GM23338 (cell line): ENCODE measurements at regions not wholly inside any gene's neighbourhood (a gene's known extent, or its start where the extent isn't known, plus 50 kb on each side); places are given as distances from the start of the nearest gene placed in this dataset.
"Not testable (repeated sequence)": the region's sequence is repeated elsewhere in the genome, so short reads cannot be mapped to it uniquely, and the experiment has no call there.

Experiments
- ATAC-seq: fragments of 200-7000 bp; cut with Tn5 transposase; 3 replicates; pipeline ENCODE4 v1.9.1; 2020
- DNase-seq: peaks from one replicate; pipeline ENCODE4 v3.0.0-alpha.2; 2015; ENCODE audit warnings: low spot score
- H2AFZ ChIP-seq: fragments of 200-600 bp; sonication (generic); 2 replicates; pipeline ENCODE4 v1.8.0; 2016; ENCODE audit warnings: antibody characterized with exemption, mild to moderate bottlenecking, moderate library complexity
- H3F3A ChIP-seq: fragments of 200-600 bp; sonication (generic); replicated peaks from 2 replicates; pipeline ENCODE4 v1.8.0; 2017; ENCODE audit warnings: antibody characterized with exemption, mixed run types, low read depth
- H3K27ac ChIP-seq: fragments of 200-600 bp; sonication (generic); 2 replicates; pipeline ENCODE4 v1.6.1; 2016; ENCODE audit warnings: low read depth
- H3K27me3 ChIP-seq: fragments of 200-600 bp; sonication (generic); 2 replicates; pipeline ENCODE4 v1.8.0; 2016; ENCODE audit warnings: mild to moderate bottlenecking, mixed run types, moderate library complexity; ENCODE audit not compliant: insufficient read depth
- H3K36me3 ChIP-seq: fragments of 200-600 bp; sonication (generic); 2 replicates; pipeline ENCODE4 v1.8.0; 2016; ENCODE audit warnings: mild to moderate bottlenecking; ENCODE audit not compliant: insufficient read depth
- H3K4me1 ChIP-seq: fragments of 200-600 bp; sonication (generic); 2 replicates; pipeline ENCODE4 v1.8.0; 2016; ENCODE audit warnings: mild to moderate bottlenecking, moderate library complexity; ENCODE audit not compliant: insufficient read depth
- H3K4me2 ChIP-seq: fragments of 200-600 bp; sonication (generic); 2 replicates; pipeline ENCODE4 v1.7.1; 2017; ENCODE audit warnings: mixed run types
- H3K4me3 ChIP-seq: fragments of 200-600 bp; sonication (generic); 2 replicates; pipeline ENCODE4 v1.6.1; 2016; ENCODE audit warnings: mixed run types
- H3K79me2 ChIP-seq: fragments of 200-600 bp; sonication (generic); replicated peaks from 2 replicates; pipeline ENCODE4 v1.8.0; 2017; ENCODE audit warnings: mild to moderate bottlenecking; ENCODE audit not compliant: insufficient read depth
- H3K9me2 ChIP-seq: fragments of 200-600 bp; sonication (generic); 2 replicates; pipeline ENCODE4 v1.8.0; 2017; ENCODE audit not compliant: insufficient read depth
- H4K20me1 ChIP-seq: fragments of 200-600 bp; sonication (generic); replicated peaks from 2 replicates; pipeline ENCODE4 v1.8.0; 2017; ENCODE audit warnings: mild to moderate bottlenecking; ENCODE audit not compliant: insufficient read depth
- H3K27ac Mint-ChIP-seq: 2 replicates; pipeline ENCODE4 v1.8.0; 2020; ENCODE audit warnings: inconsistent platforms, mild to moderate bottlenecking, moderate library complexity, mixed read lengths
- H3K27me3 Mint-ChIP-seq: 3 replicates; pipeline ENCODE4 v1.8.0; 2022; ENCODE audit warnings: low read depth, mild to moderate bottlenecking, moderate library complexity, mixed read lengths, inconsistent platforms; ENCODE audit not compliant: insufficient read depth, poor library complexity
- H3K36me3 Mint-ChIP-seq: 3 replicates; pipeline ENCODE4 v1.8.0; 2021; ENCODE audit warnings: low read depth, mild to moderate bottlenecking, inconsistent platforms, moderate library complexity, mixed read lengths
- H3K4me1 Mint-ChIP-seq: 3 replicates; pipeline ENCODE4 v1.8.0; 2020; ENCODE audit warnings: mild to moderate bottlenecking, inconsistent platforms, mixed read lengths
- H3K4me3 Mint-ChIP-seq: 3 replicates; pipeline ENCODE4 v1.8.0; 2021; ENCODE audit warnings: moderate library complexity, mild to moderate bottlenecking, inconsistent platforms, mixed read lengths
- H3K9me3 Mint-ChIP-seq: 3 replicates; pipeline ENCODE4 v1.8.0; 2020; ENCODE audit warnings: moderate library complexity, mild to moderate bottlenecking, inconsistent platforms, mixed read lengths
- EZH2phosphoT487 ChIP-seq: fragments of 200-600 bp; sonication (generic); IDR thresholded peaks from one replicate; pipeline ENCODE4 v1.8.1; 2018; ENCODE audit warnings: antibody characterized with exemption; ENCODE audit not compliant: unreplicated experiment
- NANOG ChIP-seq: IDR thresholded peaks from 2 replicates; pipeline ENCODE4 v1.6.1; 2016; ENCODE audit warnings: antibody characterized with exemption, borderline replicate concordance
- POLR2AphosphoS5 ChIP-seq: IDR thresholded peaks from 2 replicates; pipeline ENCODE4 v1.6.1; 2016; ENCODE audit warnings: antibody characterized with exemption, low read depth
- TF ChIP-seq, protein P1 (sequence below): fragments of 250-450 bp; sonication (Bioruptor Pico); IDR thresholded peaks from 2 replicates; pipeline ENCODE4 v1.5.0; 2020; ENCODE audit warnings: mild to moderate bottlenecking, moderate library complexity
- TF ChIP-seq, protein P2 (sequence below): IDR thresholded peaks from 2 replicates; pipeline ENCODE4 v1.6.1; 2016; ENCODE audit warnings: antibody characterized with exemption
- TF ChIP-seq, protein P3 (sequence below), 2 experiments: fragments of 200-600 bp in 1 of 2; sonication (generic) in 1 of 2; conservative IDR thresholded peaks; 2 replicates each; pipeline versions ENCODE4 v1.5.1 to v1.6.1; 2016 to 2017; ENCODE audit warnings: antibody characterized with exemption in 2 of 2, low read depth in 2 of 2, mild to moderate bottlenecking in 2 of 2, moderate library complexity in 1 of 2

DNA sequence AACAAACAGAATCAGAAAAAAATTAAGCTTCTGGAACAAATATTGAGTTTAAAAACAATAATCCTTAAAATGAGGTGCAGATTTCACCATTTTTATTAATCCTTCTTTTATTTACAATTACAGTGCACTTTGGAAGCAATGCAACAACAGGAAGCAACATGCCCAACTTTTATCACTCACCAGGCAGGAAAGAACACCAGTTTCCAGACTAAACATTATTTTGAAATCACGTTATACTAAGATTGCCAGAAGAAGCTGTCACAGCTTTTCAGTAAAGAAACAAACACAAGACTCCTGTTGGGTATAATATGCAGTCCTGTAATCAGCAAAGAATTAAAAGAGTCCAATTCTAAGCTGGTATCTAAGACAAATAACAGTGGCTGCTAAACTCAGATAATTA, 137.9 kb upstream of the ZC3H15 start (continued):
- TF ChIP-seq, protein P1, sequence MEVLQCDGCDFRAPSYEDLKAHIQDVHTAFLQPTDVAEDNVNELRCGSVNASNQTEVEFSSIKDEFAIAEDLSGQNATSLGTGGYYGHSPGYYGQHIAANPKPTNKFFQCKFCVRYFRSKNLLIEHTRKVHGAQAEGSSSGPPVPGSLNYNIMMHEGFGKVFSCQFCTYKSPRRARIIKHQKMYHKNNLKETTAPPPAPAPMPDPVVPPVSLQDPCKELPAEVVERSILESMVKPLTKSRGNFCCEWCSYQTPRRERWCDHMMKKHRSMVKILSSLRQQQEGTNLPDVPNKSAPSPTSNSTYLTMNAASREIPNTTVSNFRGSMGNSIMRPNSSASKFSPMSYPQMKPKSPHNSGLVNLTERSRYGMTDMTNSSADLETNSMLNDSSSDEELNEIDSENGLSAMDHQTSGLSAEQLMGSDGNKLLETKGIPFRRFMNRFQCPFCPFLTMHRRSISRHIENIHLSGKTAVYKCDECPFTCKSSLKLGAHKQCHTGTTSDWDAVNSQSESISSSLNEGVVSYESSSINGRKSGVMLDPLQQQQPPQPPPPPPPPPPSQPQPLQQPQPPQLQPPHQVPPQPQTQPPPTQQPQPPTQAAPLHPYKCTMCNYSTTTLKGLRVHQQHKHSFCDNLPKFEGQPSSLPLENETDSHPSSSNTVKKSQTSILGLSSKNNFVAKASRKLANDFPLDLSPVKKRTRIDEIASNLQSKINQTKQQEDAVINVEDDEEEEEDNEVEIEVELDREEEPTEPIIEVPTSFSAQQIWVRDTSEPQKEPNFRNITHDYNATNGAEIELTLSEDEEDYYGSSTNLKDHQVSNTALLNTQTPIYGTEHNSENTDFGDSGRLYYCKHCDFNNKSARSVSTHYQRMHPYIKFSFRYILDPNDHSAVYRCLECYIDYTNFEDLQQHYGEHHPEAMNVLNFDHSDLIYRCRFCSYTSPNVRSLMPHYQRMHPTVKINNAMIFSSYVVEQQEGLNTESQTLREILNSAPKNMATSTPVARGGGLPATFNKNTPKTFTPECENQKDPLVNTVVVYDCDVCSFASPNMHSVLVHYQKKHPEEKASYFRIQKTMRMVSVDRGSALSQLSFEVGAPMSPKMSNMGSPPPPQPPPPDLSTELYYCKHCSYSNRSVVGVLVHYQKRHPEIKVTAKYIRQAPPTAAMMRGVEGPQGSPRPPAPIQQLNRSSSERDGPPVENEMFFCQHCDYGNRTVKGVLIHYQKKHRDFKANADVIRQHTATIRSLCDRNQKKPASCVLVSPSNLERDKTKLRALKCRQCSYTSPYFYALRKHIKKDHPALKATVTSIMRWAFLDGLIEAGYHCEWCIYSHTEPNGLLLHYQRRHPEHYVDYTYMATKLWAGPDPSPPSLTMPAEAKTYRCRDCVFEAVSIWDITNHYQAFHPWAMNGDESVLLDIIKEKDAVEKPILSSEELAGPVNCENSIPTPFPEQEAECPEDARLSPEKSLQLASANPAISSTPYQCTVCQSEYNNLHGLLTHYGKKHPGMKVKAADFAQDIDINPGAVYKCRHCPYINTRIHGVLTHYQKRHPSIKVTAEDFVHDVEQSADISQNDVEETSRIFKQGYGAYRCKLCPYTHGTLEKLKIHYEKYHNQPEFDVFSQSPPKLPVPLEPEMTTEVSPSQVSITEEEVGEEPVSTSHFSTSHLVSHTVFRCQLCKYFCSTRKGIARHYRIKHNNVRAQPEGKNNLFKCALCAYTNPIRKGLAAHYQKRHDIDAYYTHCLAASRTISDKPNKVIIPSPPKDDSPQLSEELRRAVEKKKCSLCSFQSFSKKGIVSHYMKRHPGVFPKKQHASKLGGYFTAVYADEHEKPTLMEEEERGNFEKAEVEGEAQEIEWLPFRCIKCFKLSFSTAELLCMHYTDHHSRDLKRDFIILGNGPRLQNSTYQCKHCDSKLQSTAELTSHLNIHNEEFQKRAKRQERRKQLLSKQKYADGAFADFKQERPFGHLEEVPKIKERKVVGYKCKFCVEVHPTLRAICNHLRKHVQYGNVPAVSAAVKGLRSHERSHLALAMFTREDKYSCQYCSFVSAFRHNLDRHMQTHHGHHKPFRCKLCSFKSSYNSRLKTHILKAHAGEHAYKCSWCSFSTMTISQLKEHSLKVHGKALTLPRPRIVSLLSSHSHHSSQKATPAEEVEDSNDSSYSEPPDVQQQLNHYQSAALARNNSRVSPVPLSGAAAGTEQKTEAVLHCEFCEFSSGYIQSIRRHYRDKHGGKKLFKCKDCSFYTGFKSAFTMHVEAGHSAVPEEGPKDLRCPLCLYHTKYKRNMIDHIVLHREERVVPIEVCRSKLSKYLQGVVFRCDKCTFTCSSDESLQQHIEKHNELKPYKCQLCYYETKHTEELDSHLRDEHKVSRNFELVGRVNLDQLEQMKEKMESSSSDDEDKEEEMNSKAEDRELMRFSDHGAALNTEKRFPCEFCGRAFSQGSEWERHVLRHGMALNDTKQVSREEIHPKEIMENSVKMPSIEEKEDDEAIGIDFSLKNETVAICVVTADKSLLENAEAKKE (CRISPR knock-in tag) = no peak
- TF ChIP-seq NANOG = no peak

DNA sequence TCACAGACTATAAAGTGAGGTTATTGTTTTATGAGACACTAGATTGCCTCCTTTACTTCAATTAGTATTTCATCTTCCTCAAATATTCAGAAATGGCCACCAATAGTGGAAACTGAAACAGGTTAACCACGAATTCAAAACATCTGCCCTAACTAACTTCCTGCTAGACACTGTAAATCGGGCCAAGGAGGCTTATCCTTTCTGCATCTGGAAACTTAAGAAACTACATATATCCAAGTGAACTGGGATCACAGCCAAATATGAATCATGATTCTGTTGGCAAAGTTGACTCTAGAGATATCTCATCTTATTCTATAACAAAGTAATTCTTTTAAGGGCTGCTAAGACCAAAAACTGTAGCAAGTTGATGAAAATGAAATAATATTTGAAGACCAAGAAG, 136.6 kb upstream of the ZC3H15 start:
- Histone ChIP-seq H3K79me2 (no peaks in the 10 kb centered on the region), H3K4me2 (no peak overlapping the region), H3K27me3 (no peaks in the 10 kb centered on the region), H3K9me2 (no peaks in the 10 kb centered on the region), H2AFZ (no peak overlapping the region), H4K20me1 (no peaks in the 10 kb centered on the region), H3K27ac (no peak overlapping the region), H3K4me3 (no peak overlapping the region), H3F3A (no peaks in the 10 kb centered on the region), H3K36me3 (no peaks in the 10 kb centered on the region), H3K4me1 (no peaks in the 10 kb centered on the region)
- Mint-ChIP-seq H3K4me3 (no peak overlapping the region), H3K27ac (no peak overlapping the region), H3K36me3 (peaks cover 24% of the 10 kb centered on the region), H3K4me1 (peaks cover 6% of the 10 kb centered on the region; the same call in 2 of the 3 replicates), H3K9me3 (peaks cover 24% of the 10 kb centered on the region), H3K27me3 (no peaks in the 10 kb centered on the region)
- no peak for TF ChIP-seq POLR2AphosphoS5
- no peak for TF ChIP-seq NANOG
- TF ChIP-seq, protein P2, sequence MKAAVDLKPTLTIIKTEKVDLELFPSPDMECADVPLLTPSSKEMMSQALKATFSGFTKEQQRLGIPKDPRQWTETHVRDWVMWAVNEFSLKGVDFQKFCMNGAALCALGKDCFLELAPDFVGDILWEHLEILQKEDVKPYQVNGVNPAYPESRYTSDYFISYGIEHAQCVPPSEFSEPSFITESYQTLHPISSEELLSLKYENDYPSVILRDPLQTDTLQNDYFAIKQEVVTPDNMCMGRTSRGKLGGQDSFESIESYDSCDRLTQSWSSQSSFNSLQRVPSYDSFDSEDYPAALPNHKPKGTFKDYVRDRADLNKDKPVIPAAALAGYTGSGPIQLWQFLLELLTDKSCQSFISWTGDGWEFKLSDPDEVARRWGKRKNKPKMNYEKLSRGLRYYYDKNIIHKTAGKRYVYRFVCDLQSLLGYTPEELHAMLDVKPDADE = no peak
- no peak for TF ChIP-seq EZH2phosphoT487
- TF ChIP-seq, protein P3, sequence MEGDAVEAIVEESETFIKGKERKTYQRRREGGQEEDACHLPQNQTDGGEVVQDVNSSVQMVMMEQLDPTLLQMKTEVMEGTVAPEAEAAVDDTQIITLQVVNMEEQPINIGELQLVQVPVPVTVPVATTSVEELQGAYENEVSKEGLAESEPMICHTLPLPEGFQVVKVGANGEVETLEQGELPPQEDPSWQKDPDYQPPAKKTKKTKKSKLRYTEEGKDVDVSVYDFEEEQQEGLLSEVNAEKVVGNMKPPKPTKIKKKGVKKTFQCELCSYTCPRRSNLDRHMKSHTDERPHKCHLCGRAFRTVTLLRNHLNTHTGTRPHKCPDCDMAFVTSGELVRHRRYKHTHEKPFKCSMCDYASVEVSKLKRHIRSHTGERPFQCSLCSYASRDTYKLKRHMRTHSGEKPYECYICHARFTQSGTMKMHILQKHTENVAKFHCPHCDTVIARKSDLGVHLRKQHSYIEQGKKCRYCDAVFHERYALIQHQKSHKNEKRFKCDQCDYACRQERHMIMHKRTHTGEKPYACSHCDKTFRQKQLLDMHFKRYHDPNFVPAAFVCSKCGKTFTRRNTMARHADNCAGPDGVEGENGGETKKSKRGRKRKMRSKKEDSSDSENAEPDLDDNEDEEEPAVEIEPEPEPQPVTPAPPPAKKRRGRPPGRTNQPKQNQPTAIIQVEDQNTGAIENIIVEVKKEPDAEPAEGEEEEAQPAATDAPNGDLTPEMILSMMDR (conservative IDR thresholded peaks at IDR 0.05; ENCODE audit: low read depth in 2 of 2) = no peak
- DNase-seq (no peak), ATAC-seq (no peak)

DNA sequence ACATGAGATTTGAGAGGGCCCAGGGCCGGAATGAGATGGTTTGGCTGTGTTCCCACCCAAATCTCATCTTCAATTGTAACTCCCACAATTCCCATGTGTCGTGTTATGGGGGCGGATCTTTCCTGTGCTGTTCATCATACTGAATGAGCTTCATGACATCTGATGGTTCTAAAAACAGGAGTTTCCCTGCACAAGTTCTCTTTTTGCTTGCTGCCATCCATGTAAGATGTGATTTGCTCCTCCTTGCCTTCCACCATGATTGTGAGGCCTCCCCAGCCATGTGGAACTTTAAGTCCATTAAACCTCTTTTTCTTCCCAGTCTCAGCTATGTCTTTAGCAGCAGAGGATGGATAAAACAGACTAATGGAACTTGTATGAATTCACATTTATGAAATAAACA, 131.9 kb upstream of the ZC3H15 start:
- not testable (repeated sequence) for H3K4me1 Mint-ChIP-seq, H3K9me2 ChIP-seq, H3K27ac ChIP-seq, H3K27ac Mint-ChIP-seq, H3F3A ChIP-seq, H3K4me1 ChIP-seq, ATAC-seq, H3K4me2 ChIP-seq, H3K27me3 Mint-ChIP-seq, H3K4me3 ChIP-seq, H3K27me3 ChIP-seq, H3K4me3 Mint-ChIP-seq, H3K36me3 ChIP-seq, H4K20me1 ChIP-seq, DNase-seq, H3K79me2 ChIP-seq, H2AFZ ChIP-seq
- Mint-ChIP-seq H3K36me3 (peaks cover 27% of the 10 kb centered on the region), H3K9me3 (peaks cover 28% of the 10 kb centered on the region)
